WTC11 (cell line): ENCODE measurements at regions not wholly inside any gene's neighbourhood (a gene's known extent, or its start where the extent isn't known, plus 50 kb on each side); places are given as distances from the start of the nearest gene placed in this dataset.

Experiments used
- MAX ChIP-seq: sonication (generic); formaldehyde crosslinking; IDR thresholded peaks from 2 replicates; pipeline ENCODE4 v1.8.0; 2022; ENCODE audit warnings: mild to moderate bottlenecking, missing genetic modification reagents
- TF ChIP-seq, protein P1 (sequence below): sonication (generic); formaldehyde crosslinking; IDR thresholded peaks from 2 replicates; pipeline ENCODE4 v1.8.1; 2022; ENCODE audit warnings: mild to moderate bottlenecking, moderate library complexity, missing genetic modification reagents
- TF ChIP-seq, protein P2 (sequence below): fragments of 200-600 bp; IDR thresholded peaks from 2 replicates; pipeline ENCODE4 v1.8.0; 2022; ENCODE audit warnings: antibody characterized with exemption

DNA sequence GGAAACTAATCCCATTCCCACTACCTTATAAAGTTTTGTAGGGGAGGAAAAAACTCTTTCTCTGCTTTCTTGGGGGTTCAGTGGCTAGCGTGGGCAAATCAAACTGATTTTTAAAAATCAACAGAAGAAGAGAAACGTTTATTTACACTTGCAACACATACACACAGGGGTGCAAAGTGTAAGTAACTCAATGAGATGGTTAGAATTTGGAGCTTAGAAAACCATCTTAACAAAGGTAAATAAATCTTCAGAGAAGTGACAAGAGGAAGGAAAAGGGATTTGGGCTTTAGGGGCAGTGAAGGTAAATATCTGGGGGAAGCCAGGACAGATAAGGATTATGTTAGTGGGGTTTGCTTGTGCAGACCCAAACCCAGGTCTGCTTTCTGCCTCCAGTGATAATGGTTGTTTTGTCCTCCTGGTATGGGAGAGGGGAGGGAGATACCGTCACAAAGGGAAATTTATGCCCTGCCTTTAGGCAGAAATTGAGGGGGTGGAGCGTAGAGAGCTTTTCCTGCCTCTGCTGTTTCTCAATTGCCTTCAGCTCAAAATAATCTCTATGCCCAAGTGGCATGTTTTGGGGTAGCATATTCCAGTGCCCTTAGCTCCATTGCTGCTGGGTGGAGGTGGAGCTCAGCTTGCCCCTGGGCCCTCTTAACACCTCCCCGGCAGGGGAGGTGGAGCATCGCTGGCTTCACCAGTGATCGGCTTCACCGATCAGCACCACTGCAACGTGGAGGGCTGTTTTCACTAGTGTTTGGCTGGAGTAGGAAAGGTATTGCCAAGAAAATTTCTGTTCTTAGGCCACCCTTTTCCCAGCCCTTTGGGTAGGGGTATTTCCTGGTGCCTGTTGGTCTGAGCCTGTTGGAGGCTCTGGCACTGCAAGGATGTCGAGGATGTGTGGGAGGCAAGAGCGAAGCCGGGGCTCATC lies 92.2 kb downstream of the TEX51 start:
- TF ChIP-seq, protein P1, sequence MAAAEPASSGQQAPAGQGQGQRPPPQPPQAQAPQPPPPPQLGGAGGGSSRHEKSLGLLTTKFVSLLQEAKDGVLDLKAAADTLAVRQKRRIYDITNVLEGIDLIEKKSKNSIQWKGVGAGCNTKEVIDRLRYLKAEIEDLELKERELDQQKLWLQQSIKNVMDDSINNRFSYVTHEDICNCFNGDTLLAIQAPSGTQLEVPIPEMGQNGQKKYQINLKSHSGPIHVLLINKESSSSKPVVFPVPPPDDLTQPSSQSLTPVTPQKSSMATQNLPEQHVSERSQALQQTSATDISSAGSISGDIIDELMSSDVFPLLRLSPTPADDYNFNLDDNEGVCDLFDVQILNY: no peak
- TF ChIP-seq MAX (CRISPR knock-in tag): no peak
- TF ChIP-seq, protein P2, sequence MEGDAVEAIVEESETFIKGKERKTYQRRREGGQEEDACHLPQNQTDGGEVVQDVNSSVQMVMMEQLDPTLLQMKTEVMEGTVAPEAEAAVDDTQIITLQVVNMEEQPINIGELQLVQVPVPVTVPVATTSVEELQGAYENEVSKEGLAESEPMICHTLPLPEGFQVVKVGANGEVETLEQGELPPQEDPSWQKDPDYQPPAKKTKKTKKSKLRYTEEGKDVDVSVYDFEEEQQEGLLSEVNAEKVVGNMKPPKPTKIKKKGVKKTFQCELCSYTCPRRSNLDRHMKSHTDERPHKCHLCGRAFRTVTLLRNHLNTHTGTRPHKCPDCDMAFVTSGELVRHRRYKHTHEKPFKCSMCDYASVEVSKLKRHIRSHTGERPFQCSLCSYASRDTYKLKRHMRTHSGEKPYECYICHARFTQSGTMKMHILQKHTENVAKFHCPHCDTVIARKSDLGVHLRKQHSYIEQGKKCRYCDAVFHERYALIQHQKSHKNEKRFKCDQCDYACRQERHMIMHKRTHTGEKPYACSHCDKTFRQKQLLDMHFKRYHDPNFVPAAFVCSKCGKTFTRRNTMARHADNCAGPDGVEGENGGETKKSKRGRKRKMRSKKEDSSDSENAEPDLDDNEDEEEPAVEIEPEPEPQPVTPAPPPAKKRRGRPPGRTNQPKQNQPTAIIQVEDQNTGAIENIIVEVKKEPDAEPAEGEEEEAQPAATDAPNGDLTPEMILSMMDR: no peak
